Adrenal gland (tissue), 5 donors: ENCODE measurements at regions not wholly inside any gene's neighbourhood (a gene's known extent, or its start where the extent isn't known, plus 50 kb on each side); places are given as distances from the start of the nearest gene placed in this dataset.

Experiments used
- POLR2A ChIP-seq, 2 donors: fragments of 450-650 bp; IDR thresholded peaks; one replicate each; pipeline ENCODE4 v1.6.1; 2017; ENCODE audit warnings: antibody characterized with exemption in 2 of 2, mild to moderate bottlenecking in 2 of 2, moderate library complexity in 1 of 2
- TF ChIP-seq, protein P1 (sequence below), 6 experiments: fragments of 450-650 bp in 4 of 6; fragments of 200-600 bp in 2 of 6; sonication (generic) in 1 of 6; IDR thresholded peaks; 1 replicate in 5 of 6; 2 replicates in 1 of 6; pipeline versions ENCODE4 v1.5.1 to v1.8.0; 2016 to 2021; ENCODE audit warnings: antibody characterized with exemption in 6 of 6, mild to moderate bottlenecking in 2 of 6, moderate library complexity in 1 of 6
- donor health status: DM: no; HTN: no; CAD: no.

- TF ChIP-seq, protein P1, sequence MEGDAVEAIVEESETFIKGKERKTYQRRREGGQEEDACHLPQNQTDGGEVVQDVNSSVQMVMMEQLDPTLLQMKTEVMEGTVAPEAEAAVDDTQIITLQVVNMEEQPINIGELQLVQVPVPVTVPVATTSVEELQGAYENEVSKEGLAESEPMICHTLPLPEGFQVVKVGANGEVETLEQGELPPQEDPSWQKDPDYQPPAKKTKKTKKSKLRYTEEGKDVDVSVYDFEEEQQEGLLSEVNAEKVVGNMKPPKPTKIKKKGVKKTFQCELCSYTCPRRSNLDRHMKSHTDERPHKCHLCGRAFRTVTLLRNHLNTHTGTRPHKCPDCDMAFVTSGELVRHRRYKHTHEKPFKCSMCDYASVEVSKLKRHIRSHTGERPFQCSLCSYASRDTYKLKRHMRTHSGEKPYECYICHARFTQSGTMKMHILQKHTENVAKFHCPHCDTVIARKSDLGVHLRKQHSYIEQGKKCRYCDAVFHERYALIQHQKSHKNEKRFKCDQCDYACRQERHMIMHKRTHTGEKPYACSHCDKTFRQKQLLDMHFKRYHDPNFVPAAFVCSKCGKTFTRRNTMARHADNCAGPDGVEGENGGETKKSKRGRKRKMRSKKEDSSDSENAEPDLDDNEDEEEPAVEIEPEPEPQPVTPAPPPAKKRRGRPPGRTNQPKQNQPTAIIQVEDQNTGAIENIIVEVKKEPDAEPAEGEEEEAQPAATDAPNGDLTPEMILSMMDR (IDR thresholded peaks at IDR 0.05), result no peak
- no peak for TF ChIP-seq POLR2A (IDR thresholded peaks at IDR 0.05)
These were observed 383.8 kb upstream of the SORCS1 start for GRCh38 chr10:107548301-107548700.
